ENCODE measurements at regions not wholly inside any gene's neighbourhood (a gene's known extent, or its start where the extent isn't known, plus 50 kb on each side); places are given as distances from the start of the nearest gene placed in this dataset.

DNA sequence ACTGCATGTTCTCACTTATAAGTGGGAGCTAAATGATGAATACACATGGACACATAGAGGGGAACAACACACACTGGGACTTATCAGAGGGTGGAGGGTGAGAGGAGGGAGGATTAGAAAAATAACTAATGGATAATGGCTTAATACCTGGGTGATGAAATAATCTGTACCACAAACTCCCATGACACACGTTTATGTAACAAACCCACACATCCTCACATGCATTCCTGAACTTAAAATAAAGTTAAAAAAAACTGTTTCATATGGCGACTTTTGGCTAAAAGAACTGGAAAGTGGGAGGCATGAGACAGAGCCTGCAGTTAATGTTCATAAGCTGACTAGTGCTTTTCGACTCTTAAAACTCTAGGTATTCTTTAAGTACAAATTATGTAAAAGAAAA lies 98.9 kb upstream of the NPFFR2 start:
- no peak for DNase-seq (ENCODE audit: low spot score)

DNA sequence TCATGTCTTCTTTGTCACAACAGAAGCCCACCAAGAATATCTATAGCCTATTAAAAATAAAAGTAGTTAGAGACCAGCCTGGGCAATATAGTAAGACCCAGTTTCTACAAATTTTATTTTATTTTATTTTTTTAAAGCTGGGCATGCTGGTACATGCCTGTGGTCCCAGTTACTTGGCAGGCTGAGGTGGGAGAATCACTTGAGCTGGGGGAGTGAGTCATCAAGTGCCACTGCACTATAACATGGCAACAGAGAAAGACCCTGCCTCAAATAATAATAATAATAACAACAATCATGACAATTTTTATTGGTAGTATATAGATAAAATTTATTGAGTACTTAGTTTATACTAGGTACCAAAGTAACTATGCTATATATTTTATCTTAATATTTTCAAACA lies 93.0 kb upstream of the NPFFR2 start:
- no peak for DNase-seq (ENCODE audit: low spot score)

DNA sequence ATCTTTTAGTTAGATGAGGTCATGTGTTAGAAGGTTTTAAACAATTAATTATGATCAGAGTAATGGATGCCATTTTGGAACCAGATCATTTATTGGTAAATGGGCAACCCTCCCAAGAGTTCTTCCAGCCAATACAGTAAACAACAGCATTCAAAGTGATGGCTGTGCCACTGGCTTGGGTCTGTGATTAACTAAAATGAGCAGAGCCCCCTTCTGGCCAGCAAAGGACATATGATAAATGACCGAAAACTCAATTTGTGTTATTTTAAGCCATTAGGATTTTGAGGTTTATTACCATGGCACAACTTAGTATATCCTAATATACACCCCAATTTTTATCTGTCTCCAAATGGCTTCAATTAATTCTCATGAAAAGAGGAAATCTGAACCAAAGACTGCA lies 90.8 kb upstream of the NPFFR2 start:
- DNase-seq (ENCODE audit: low spot score), result peak; percentile 13

DNA sequence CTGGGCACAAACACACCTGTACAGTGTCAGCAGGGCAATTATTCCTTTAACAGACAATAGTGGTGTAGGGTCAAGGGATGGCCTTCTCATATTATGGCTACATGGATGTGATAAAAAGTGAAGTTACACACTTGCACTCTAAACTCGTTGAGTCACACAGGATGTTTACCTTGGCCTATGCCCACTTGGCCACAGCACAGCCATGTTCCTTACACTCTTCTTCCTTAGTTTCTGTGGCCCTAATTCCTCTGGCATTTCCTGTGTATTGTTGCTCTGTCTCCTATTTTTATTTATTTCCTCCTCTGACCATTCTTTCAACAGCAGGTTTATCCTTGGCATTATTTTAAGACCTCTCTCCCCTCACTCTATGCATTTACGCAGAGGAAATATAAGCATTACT lies 86.8 kb upstream of the NPFFR2 start:
- no peak for DNase-seq (ENCODE audit: low spot score)

DNA sequence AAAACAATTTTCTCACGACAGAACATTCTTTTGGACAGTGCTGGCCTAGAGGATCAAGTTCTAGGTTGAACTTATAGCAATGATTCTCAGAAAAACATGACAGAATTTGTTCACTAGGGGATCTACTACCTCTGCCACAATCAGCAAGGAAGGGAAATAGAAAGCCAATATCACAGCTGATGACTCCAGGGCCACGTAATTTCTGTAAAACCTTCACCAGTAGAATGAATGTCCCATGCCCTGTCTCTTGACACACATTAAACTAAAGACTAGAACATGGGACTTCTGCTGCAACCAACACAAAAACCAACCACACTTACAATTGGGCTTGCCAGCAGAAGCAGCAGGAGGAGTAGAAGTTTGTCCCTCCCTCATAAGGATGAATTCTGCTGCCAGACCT lies 86.0 kb upstream of the NPFFR2 start:
- no peak for DNase-seq (ENCODE audit: low spot score)

DNA sequence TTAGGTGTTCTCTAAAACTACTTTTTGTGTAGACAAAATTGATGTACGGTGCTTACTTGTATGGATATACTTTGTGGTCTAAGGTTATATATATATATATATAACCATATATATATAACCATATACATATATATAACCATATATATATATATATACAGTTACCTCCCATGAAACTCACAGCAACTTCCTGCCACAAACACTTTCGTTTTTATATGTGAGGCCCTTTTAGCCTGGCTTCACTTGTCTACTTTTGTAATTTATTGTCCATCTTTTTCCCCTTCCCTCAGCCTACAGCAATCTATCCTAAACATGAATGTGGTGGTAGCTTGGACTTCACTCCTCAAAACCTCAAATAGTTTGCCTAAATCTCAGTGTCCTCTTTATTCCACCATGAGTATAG lies 72.8 kb upstream of the NPFFR2 start:
- no peak for DNase-seq (ENCODE audit: low spot score)

DNA sequence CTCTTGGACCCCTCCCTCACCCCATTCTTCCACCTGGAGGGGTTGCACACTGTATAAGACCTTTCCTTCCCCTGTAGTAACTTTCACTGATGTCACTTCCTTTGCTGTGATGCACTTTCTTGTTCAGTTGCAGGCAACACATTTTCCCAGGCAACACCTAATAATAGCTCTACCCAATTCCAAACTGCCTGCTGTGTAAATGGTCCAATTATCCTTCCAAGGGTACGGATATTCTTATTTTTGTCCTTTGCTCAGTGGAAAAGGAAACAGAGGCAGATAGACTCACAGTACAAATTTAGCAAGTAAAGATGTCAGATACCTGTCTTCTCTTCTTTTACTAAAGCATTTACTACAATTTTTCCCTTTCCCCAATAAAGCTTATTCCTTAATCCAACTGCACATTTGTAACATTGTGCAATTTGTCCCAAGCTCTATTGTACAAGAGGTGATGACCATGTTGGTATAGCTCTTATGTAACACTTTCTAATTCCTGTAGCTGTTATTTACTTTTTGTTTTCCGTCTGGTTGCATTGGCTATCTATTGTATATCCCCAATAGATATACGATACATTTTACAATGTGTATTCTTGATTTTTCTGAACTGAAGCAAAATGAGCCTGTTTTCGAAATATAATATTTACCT lies 69.1 kb upstream of the NPFFR2 start:
- DNase-seq (ENCODE audit: low spot score), result no peak

DNA sequence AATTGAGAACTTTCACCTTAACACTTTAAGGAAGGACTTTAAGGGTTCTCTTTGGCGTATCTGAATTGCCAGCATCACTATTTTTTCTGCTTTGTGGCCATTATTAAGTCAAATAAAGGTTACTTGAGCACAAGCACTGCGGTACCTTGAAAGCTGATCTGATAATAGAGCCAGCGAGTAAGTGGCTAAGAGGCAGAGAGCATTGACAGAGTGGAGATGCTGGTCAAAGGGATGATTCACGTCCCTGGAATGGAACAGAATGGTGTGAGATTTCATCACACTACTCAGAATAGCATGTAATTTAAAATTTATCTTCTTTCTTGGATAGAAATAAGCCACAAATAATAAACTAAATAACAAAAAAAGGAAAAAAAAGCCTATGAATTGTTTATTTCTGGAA lies 57.1 kb upstream of the NPFFR2 start:
- DNase-seq (ENCODE audit: low spot score), result no peak

DNA sequence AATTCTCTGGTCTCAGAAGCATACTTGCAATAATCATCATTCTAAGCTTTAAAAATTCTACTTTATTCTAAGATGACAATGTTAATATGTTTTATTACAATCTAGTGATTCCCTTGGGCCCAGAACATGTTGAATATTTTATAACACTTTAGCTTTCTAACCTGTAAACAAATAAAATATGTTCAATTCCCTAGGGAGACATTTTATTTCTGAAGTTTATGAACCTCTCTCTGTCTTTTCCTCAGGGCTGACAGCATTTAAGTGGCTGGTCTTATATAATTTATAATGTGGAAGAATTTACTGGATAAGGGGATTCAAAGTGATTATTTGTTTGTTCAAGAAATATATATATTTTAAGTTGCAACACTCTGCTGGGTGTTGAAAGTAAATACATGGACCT lies 55.3 kb upstream of the NPFFR2 start:
- no peak for DNase-seq (ENCODE audit: low spot score)

DNA sequence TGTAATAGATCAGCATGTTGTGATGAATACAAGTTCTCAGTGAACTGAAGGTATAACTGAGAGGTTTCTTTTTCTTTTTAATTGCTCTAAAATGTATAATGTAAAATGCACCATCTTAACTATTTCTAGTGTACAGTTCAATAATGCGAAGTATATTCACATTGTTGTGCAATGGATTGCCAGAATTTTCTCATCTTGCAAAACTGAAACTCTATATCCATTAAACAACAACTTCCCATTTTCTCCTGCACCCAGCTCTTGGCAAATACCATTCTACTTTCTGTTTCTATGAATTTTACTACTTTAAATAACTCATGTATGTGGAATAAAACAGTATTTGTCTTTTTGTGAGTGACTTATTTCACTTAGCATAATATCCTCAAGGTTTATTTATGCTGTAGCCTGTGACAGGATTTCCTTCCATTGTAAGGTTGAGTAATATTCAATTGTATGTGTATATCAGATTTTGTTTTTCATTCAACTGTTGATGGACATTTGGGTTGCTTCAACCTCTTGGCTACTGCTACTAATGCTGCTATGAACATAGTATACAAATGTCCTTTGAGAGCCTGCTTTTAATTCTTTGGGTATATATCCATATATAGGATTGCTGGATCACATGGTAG lies 53.5 kb upstream of the NPFFR2 start:
- DNase-seq (ENCODE audit: low spot score), result no peak

DNA sequence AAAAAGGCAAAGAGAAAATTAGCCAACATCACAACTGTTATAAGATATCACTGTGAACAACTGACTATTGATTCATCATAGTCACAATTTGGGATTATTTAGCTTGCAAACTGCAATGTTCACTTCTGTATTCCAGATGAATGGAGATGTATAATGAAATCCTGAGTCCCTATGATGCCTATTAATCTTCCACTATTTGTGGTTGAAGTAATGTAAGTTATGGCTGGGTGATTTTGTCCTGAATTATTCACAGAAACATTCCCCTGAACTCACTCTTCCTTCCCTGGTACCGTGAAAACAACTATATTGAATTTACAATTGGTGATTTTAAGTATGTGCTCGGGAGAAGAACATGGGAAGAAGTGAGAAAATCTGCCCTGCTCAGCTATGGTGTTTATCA lies 50.8 kb upstream of the NPFFR2 start:
- no peak for DNase-seq (ENCODE audit: low spot score)

Data from COLO829 (cell line).